ENCODE measurements at regions not wholly inside any gene's neighbourhood (a gene's known extent, or its start where the extent isn't known, plus 50 kb on each side); places are given as distances from the start of the nearest gene placed in this dataset.
"Not testable (repeated sequence)": the region's sequence is repeated elsewhere in the genome, so short reads cannot be mapped to it uniquely, and the experiment has no call there.

GRCh38 chr5:118336468-118336867 is 651.9 kb downstream of the DTWD2 start:
- no peak for ATAC-seq
- Histone ChIP-seq H3K36me3 (no peaks in the 10 kb centered on the region), H3K9me3 (no peaks in the 10 kb centered on the region), H3K27me3 (no peaks in the 10 kb centered on the region), H3K27ac (no peak overlapping the region), H3K4me3 (no peak overlapping the region), H3K4me1 (no peaks in the 10 kb centered on the region)
- TF ChIP-seq POLR2A (IDR thresholded peaks at IDR 0.05): no peak
- TF ChIP-seq, protein P1, sequence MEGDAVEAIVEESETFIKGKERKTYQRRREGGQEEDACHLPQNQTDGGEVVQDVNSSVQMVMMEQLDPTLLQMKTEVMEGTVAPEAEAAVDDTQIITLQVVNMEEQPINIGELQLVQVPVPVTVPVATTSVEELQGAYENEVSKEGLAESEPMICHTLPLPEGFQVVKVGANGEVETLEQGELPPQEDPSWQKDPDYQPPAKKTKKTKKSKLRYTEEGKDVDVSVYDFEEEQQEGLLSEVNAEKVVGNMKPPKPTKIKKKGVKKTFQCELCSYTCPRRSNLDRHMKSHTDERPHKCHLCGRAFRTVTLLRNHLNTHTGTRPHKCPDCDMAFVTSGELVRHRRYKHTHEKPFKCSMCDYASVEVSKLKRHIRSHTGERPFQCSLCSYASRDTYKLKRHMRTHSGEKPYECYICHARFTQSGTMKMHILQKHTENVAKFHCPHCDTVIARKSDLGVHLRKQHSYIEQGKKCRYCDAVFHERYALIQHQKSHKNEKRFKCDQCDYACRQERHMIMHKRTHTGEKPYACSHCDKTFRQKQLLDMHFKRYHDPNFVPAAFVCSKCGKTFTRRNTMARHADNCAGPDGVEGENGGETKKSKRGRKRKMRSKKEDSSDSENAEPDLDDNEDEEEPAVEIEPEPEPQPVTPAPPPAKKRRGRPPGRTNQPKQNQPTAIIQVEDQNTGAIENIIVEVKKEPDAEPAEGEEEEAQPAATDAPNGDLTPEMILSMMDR (IDR thresholded peaks at IDR 0.05): no peak
- no peak for TF ChIP-seq POLR2AphosphoS5 (IDR thresholded peaks at IDR 0.05)
- TF ChIP-seq EP300 (IDR thresholded peaks at IDR 0.05): no peak

DNA sequence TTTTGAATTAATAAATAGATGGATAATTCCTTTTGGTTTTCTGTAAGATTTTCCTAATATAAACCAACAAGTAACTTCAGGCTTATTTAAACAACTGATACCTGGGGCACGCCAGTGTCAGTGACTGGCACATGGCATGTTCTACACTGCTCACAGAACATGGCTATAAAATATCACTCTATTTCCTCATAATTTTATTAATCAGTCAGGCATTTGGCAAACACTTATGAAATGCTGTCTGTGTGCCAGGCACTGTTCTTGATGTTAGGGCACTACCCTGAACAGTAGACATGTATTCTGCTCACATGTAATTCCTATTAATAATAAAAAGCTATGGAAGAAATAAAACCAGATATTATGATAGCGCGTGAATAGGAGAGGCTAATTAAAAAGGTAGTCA is 661.0 kb downstream of the DTWD2 start:
- no peak for ATAC-seq
- Histone ChIP-seq H3K27me3 (no peaks in the 10 kb centered on the region), H3K36me3 (no peaks in the 10 kb centered on the region), H3K9me3 (peaks cover 0 to 7% (median 0%) of the 10 kb centered on the region in 3 donors), H3K27ac (no peak overlapping the region), H3K4me1 (peaks cover 0 to 21% (median 0%) of the 10 kb centered on the region in 3 donors), H3K4me3 (no peak overlapping the region)
- WGBS, 2 donors (ENCODE audit: low coverage in 1 of 2): 89 to 97% methylated on average over 3 of the region's 3 CpGs
- TF ChIP-seq, protein P1 (IDR thresholded peaks at IDR 0.05): no peak
- TF ChIP-seq POLR2AphosphoS5 (IDR thresholded peaks at IDR 0.05) (no peak), EP300 (IDR thresholded peaks at IDR 0.05) (no peak), POLR2A (IDR thresholded peaks at IDR 0.05) (no peak)

GRCh38 chr5:118326481-118327045 is 661.8 kb downstream of the DTWD2 start:
- WGBS, 2 donors (ENCODE audit: low coverage in 1 of 2): 69 to 82% methylated on average over 4 to 5 of the region's 5 CpGs
- Histone ChIP-seq H3K27ac (no peak overlapping the region), H3K4me3 (no peak overlapping the region), H3K27me3 (no peaks in the 10 kb centered on the region), H3K9me3 (peaks cover 0 to 11% (median 0%) of the 10 kb centered on the region in 3 donors), H3K4me1 (peaks cover 0 to 21% (median 0%) of the 10 kb centered on the region in 3 donors), H3K36me3 (no peaks in the 10 kb centered on the region)
- TF ChIP-seq, protein P1 (IDR thresholded peaks at IDR 0.05): no peak
- no peak for TF ChIP-seq POLR2A (IDR thresholded peaks at IDR 0.05)
- no peak for TF ChIP-seq EP300 (IDR thresholded peaks at IDR 0.05)
- TF ChIP-seq POLR2AphosphoS5 (IDR thresholded peaks at IDR 0.05): no peak
- no peak for ATAC-seq

GRCh38 chr5:118325931-118326330 is 662.4 kb downstream of the DTWD2 start:
- 17 to 40% methylated on average over 2 of the region's 2 CpGs for WGBS, 2 donors (ENCODE audit: low coverage in 1 of 2)
- ATAC-seq: no peak
- H3K9me3 ChIP-seq: peaks cover 0 to 11% (median 0%) of the 10 kb centered on the region in 3 donors
- no peak overlapping the region for H3K27ac ChIP-seq
- TF ChIP-seq POLR2AphosphoS5 (IDR thresholded peaks at IDR 0.05): no peak
- TF ChIP-seq POLR2A (IDR thresholded peaks at IDR 0.05): no peak
- peaks cover 0 to 21% (median 0%) of the 10 kb centered on the region in 3 donors for H3K4me1 ChIP-seq
- H3K4me3 ChIP-seq: no peak overlapping the region
- H3K27me3 ChIP-seq: no peaks in the 10 kb centered on the region
- H3K36me3 ChIP-seq: no peaks in the 10 kb centered on the region

DNA sequence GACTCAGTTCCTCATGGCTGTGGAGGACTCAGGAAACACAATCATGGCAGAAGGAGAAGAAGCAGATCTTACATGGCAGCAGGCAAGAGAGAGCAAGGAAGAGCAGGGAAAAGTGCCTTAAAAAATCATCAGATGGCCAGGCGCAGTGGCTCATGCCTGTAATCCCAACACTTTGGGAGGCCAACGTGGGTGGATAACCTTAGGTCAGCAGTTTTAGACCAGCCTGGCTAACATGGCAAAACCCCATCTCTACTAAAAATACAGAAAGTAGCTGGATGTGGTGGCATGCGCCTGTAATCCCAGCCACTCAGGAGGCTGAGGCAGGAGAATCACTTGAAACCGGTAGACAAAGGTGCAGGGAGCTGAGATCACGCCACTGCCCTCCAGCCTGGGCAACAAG is 664.6 kb downstream of the DTWD2 start:
- H3K27ac ChIP-seq, H3K36me3 ChIP-seq, H3K4me3 ChIP-seq, ATAC-seq, H3K27me3 ChIP-seq: not testable (repeated sequence)
- Histone ChIP-seq H3K4me1 (peaks cover 0 to 21% (median 0%) of the 10 kb centered on the region in 3 donors), H3K9me3 (peaks cover 0 to 11% (median 0%) of the 10 kb centered on the region in 3 donors)
- WGBS, 2 donors (ENCODE audit: low coverage in 1 of 2): 97 to 100% methylated on average over 2 to 4 of the region's 5 CpGs

GRCh38 chr5:118321081-118321480 is 667.3 kb downstream of the DTWD2 start:
- Histone ChIP-seq H3K4me1 (peaks cover 0 to 6% (median 0%) of the 10 kb centered on the region in 3 donors), H3K36me3 (no peaks in the 10 kb centered on the region), H3K9me3 (peaks cover 0 to 11% (median 0%) of the 10 kb centered on the region in 3 donors), H3K27ac (no peak overlapping the region), H3K4me3 (no peak overlapping the region), H3K27me3 (no peaks in the 10 kb centered on the region)
- no peak for TF ChIP-seq POLR2AphosphoS5 (IDR thresholded peaks at IDR 0.05)
- TF ChIP-seq EP300 (IDR thresholded peaks at IDR 0.05): no peak
- no peak for TF ChIP-seq POLR2A (IDR thresholded peaks at IDR 0.05)
- TF ChIP-seq, protein P1 (IDR thresholded peaks at IDR 0.05): no peak
- ATAC-seq: no peak
- 70 to 89% methylated on average over 2 of the region's 2 CpGs for WGBS, 2 donors (ENCODE audit: low coverage in 1 of 2)
